Stimulated activated CD8-positive, alpha-beta memory T cell treated with anti-CD3 and anti-CD28 coated beads, Interleukin-15, amount 100 ng/mL, for 48 hours (primary cell): ENCODE measurements at regions not wholly inside any gene's neighbourhood (a gene's known extent, or its start where the extent isn't known, plus 50 kb on each side); places are given as distances from the start of the nearest gene placed in this dataset.
"Not testable (repeated sequence)": the region's sequence is repeated elsewhere in the genome, so short reads cannot be mapped to it uniquely, and the experiment has no call there.

Source experiments
- DNase-seq, 2 donors: peaks; one replicate each; pipeline ENCODE4 v3.0.0-alpha.2; 2020; ENCODE audit warnings: low read depth in 2 of 2

- no peak for DNase-seq
These were observed 70.8 kb upstream of the SLC1A4 start for GRCh38 chr2:64918220-64918886.

- no peak for DNase-seq
These were observed 69.9 kb upstream of the SLC1A4 start for GRCh38 chr2:64919261-64919660.

- no peak for DNase-seq
These were observed 66.5 kb upstream of the SLC1A4 start for GRCh38 chr2:64922482-64923384.

GRCh38 chr2:64923385-64923710, 65.9 kb upstream of the SLC1A4 start:
- no peak for DNase-seq

- no peak for DNase-seq
These were observed 64.8 kb upstream of the SLC1A4 start for GRCh38 chr2:64924170-64924934.

GRCh38 chr2:64925930-64926722, 63.1 kb upstream of the SLC1A4 start:
- DNase-seq, result not testable (repeated sequence)

GRCh38 chr2:64928813-64929212, 60.4 kb upstream of the SLC1A4 start:
- DNase-seq, result no peak

- DNase-seq, result no peak
These were observed 59.9 kb upstream of the SLC1A4 start for GRCh38 chr2:64929333-64929732.

- no peak for DNase-seq
These were observed 58.9 kb upstream of the SLC1A4 start for GRCh38 chr2:64930258-64930671.

GRCh38 chr2:64931246-64932115, 57.7 kb upstream of the SLC1A4 start:
- DNase-seq, result no peak

GRCh38 chr2:64932116-64932370, 57.2 kb upstream of the SLC1A4 start:
- DNase-seq, result no peak

GRCh38 chr2:64932371-64933216, 56.6 kb upstream of the SLC1A4 start:
- DNase-seq, result no peak

GRCh38 chr2:64934530-64934929, 54.7 kb upstream of the SLC1A4 start:
- DNase-seq, result no peak

- DNase-seq, result no peak
These were observed 52.4 kb upstream of the SLC1A4 start for GRCh38 chr2:64936809-64937208.

GRCh38 chr2:64937314-64937686, 51.9 kb upstream of the SLC1A4 start:
- not testable (repeated sequence) for DNase-seq

GRCh38 chr2:64937687-64938491, 51.3 kb upstream of the SLC1A4 start:
- DNase-seq, result no peak

GRCh38 chr2:64938607-64939285, 50.5 kb upstream of the SLC1A4 start:
- DNase-seq, result no peak

- DNase-seq, result no peak
These were observed 49.8 kb upstream of the SLC1A4 start for GRCh38 chr2:64939332-64939917.
